GM23338 (cell line): ENCODE measurements at regions not wholly inside any gene's neighbourhood (a gene's known extent, or its start where the extent isn't known, plus 50 kb on each side); places are given as distances from the start of the nearest gene placed in this dataset.

Source experiments
- CREB1 ChIP-seq: fragments of 250-450 bp; sonication (Bioruptor Pico); IDR thresholded peaks from 2 replicates; pipeline ENCODE4 v1.5.0; 2020; ENCODE audit warnings: low read depth, mild to moderate bottlenecking, moderate library complexity
- NANOG ChIP-seq: IDR thresholded peaks from 2 replicates; pipeline ENCODE4 v1.6.1; 2016; ENCODE audit warnings: antibody characterized with exemption, borderline replicate concordance
- ZNF114 ChIP-seq: fragments of 250-450 bp; sonication (Bioruptor Pico); IDR thresholded peaks from 2 replicates; pipeline ENCODE4 v1.5.0; 2020; ENCODE audit warnings: mild to moderate bottlenecking, moderate library complexity
- TF ChIP-seq, protein P1 (sequence below): fragments of 250-450 bp; sonication (Bioruptor Pico); IDR thresholded peaks from 2 replicates; pipeline ENCODE4 v1.5.0; 2020; ENCODE audit warnings: mild to moderate bottlenecking, moderate library complexity
- TF ChIP-seq, protein P2 (sequence below): IDR thresholded peaks from one replicate; pipeline ENCODE4 v1.6.1; 2018; ENCODE audit warnings: antibody characterized with exemption; ENCODE audit not compliant: unreplicated experiment
- TF ChIP-seq, protein P3 (sequence below), 2 experiments: fragments of 200-600 bp in 1 of 2; sonication (generic) in 1 of 2; conservative IDR thresholded peaks; 2 replicates each; pipeline versions ENCODE4 v1.5.1 to v1.6.1; 2016 to 2017; ENCODE audit warnings: antibody characterized with exemption in 2 of 2, low read depth in 2 of 2, mild to moderate bottlenecking in 2 of 2, moderate library complexity in 1 of 2

DNA sequence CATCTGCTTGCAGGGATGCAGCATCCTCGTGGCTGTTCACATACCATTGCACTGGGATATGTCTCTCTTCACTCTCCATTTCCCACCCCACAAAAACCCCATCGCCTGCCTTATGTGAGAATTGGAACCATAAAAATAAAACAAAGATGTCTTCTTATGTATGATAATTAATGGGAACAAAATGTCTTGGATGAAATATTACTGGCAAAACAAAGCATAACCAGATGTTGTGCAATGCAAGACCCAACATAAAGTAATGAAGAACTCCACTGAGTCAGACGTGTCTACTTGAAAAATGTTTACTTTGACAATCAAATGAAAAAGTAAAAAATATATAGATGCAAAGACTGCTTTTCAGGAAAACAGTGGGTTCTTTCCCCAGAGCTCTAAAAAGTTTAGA lies 611.3 kb upstream of the SYT4 start (continued):
- TF ChIP-seq, protein P1, sequence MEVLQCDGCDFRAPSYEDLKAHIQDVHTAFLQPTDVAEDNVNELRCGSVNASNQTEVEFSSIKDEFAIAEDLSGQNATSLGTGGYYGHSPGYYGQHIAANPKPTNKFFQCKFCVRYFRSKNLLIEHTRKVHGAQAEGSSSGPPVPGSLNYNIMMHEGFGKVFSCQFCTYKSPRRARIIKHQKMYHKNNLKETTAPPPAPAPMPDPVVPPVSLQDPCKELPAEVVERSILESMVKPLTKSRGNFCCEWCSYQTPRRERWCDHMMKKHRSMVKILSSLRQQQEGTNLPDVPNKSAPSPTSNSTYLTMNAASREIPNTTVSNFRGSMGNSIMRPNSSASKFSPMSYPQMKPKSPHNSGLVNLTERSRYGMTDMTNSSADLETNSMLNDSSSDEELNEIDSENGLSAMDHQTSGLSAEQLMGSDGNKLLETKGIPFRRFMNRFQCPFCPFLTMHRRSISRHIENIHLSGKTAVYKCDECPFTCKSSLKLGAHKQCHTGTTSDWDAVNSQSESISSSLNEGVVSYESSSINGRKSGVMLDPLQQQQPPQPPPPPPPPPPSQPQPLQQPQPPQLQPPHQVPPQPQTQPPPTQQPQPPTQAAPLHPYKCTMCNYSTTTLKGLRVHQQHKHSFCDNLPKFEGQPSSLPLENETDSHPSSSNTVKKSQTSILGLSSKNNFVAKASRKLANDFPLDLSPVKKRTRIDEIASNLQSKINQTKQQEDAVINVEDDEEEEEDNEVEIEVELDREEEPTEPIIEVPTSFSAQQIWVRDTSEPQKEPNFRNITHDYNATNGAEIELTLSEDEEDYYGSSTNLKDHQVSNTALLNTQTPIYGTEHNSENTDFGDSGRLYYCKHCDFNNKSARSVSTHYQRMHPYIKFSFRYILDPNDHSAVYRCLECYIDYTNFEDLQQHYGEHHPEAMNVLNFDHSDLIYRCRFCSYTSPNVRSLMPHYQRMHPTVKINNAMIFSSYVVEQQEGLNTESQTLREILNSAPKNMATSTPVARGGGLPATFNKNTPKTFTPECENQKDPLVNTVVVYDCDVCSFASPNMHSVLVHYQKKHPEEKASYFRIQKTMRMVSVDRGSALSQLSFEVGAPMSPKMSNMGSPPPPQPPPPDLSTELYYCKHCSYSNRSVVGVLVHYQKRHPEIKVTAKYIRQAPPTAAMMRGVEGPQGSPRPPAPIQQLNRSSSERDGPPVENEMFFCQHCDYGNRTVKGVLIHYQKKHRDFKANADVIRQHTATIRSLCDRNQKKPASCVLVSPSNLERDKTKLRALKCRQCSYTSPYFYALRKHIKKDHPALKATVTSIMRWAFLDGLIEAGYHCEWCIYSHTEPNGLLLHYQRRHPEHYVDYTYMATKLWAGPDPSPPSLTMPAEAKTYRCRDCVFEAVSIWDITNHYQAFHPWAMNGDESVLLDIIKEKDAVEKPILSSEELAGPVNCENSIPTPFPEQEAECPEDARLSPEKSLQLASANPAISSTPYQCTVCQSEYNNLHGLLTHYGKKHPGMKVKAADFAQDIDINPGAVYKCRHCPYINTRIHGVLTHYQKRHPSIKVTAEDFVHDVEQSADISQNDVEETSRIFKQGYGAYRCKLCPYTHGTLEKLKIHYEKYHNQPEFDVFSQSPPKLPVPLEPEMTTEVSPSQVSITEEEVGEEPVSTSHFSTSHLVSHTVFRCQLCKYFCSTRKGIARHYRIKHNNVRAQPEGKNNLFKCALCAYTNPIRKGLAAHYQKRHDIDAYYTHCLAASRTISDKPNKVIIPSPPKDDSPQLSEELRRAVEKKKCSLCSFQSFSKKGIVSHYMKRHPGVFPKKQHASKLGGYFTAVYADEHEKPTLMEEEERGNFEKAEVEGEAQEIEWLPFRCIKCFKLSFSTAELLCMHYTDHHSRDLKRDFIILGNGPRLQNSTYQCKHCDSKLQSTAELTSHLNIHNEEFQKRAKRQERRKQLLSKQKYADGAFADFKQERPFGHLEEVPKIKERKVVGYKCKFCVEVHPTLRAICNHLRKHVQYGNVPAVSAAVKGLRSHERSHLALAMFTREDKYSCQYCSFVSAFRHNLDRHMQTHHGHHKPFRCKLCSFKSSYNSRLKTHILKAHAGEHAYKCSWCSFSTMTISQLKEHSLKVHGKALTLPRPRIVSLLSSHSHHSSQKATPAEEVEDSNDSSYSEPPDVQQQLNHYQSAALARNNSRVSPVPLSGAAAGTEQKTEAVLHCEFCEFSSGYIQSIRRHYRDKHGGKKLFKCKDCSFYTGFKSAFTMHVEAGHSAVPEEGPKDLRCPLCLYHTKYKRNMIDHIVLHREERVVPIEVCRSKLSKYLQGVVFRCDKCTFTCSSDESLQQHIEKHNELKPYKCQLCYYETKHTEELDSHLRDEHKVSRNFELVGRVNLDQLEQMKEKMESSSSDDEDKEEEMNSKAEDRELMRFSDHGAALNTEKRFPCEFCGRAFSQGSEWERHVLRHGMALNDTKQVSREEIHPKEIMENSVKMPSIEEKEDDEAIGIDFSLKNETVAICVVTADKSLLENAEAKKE (CRISPR knock-in tag), result no peak
- TF ChIP-seq, protein P2, sequence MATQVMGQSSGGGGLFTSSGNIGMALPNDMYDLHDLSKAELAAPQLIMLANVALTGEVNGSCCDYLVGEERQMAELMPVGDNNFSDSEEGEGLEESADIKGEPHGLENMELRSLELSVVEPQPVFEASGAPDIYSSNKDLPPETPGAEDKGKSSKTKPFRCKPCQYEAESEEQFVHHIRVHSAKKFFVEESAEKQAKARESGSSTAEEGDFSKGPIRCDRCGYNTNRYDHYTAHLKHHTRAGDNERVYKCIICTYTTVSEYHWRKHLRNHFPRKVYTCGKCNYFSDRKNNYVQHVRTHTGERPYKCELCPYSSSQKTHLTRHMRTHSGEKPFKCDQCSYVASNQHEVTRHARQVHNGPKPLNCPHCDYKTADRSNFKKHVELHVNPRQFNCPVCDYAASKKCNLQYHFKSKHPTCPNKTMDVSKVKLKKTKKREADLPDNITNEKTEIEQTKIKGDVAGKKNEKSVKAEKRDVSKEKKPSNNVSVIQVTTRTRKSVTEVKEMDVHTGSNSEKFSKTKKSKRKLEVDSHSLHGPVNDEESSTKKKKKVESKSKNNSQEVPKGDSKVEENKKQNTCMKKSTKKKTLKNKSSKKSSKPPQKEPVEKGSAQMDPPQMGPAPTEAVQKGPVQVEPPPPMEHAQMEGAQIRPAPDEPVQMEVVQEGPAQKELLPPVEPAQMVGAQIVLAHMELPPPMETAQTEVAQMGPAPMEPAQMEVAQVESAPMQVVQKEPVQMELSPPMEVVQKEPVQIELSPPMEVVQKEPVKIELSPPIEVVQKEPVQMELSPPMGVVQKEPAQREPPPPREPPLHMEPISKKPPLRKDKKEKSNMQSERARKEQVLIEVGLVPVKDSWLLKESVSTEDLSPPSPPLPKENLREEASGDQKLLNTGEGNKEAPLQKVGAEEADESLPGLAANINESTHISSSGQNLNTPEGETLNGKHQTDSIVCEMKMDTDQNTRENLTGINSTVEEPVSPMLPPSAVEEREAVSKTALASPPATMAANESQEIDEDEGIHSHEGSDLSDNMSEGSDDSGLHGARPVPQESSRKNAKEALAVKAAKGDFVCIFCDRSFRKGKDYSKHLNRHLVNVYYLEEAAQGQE, result no peak
- no peak for TF ChIP-seq NANOG
- no peak for TF ChIP-seq ZNF114 (CRISPR knock-in tag)
- TF ChIP-seq CREB1 (CRISPR knock-in tag), result no peak
- TF ChIP-seq, protein P3, sequence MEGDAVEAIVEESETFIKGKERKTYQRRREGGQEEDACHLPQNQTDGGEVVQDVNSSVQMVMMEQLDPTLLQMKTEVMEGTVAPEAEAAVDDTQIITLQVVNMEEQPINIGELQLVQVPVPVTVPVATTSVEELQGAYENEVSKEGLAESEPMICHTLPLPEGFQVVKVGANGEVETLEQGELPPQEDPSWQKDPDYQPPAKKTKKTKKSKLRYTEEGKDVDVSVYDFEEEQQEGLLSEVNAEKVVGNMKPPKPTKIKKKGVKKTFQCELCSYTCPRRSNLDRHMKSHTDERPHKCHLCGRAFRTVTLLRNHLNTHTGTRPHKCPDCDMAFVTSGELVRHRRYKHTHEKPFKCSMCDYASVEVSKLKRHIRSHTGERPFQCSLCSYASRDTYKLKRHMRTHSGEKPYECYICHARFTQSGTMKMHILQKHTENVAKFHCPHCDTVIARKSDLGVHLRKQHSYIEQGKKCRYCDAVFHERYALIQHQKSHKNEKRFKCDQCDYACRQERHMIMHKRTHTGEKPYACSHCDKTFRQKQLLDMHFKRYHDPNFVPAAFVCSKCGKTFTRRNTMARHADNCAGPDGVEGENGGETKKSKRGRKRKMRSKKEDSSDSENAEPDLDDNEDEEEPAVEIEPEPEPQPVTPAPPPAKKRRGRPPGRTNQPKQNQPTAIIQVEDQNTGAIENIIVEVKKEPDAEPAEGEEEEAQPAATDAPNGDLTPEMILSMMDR (conservative IDR thresholded peaks at IDR 0.05; ENCODE audit: low read depth in 2 of 2), result no peak
